Chondrocyte (in vitro differentiated cells): ENCODE measurements at regions not wholly inside any gene's neighbourhood (a gene's known extent, or its start where the extent isn't known, plus 50 kb on each side); places are given as distances from the start of the nearest gene placed in this dataset.

ENCODE experiments used
- DNase-seq: peaks from one replicate; pipeline ENCODE4 v3.0.0; 2021; ENCODE audit warnings: mixed read lengths, low spot score
- H3K27ac Mint-ChIP-seq: one replicate; pipeline ENCODE4 v1.8.0; 2021; ENCODE audit warnings: mild to moderate bottlenecking, moderate library complexity, mixed read lengths; ENCODE audit not compliant: unreplicated experiment
- H3K27me3 Mint-ChIP-seq: 2 replicates; pipeline ENCODE4 v1.8.0; 2021; ENCODE audit warnings: low read depth, mixed read lengths
- H3K36me3 Mint-ChIP-seq: 2 replicates; pipeline ENCODE4 v1.8.0; 2021; ENCODE audit warnings: low read depth, mixed read lengths
- H3K4me1 Mint-ChIP-seq: 2 replicates; pipeline ENCODE4 v1.8.0; 2021; ENCODE audit warnings: low read depth, mild to moderate bottlenecking, mixed read lengths
- H3K4me3 Mint-ChIP-seq: one replicate; pipeline ENCODE4 v1.8.0; 2021; ENCODE audit warnings: mild to moderate bottlenecking, moderate library complexity, mixed read lengths; ENCODE audit not compliant: unreplicated experiment
- H3K9me3 Mint-ChIP-seq: 2 replicates; pipeline ENCODE4 v1.8.0; 2021; ENCODE audit warnings: low read depth, mixed read lengths
- TF ChIP-seq, protein P1 (sequence below): fragments of 200-600 bp; sonication (generic); IDR thresholded peaks from 2 replicates; pipeline ENCODE4 v1.5.0; 2021; ENCODE audit warnings: antibody characterized with exemption, mild to moderate bottlenecking, moderate library complexity

- Mint-ChIP-seq H3K4me1 (no peaks in the 10 kb centered on the region), H3K4me3 (no peak overlapping the region), H3K27me3 (peaks cover 4% of the 10 kb centered on the region), H3K9me3 (no peaks in the 10 kb centered on the region), H3K36me3 (no peaks in the 10 kb centered on the region), H3K27ac (no peak overlapping the region)
- TF ChIP-seq, protein P1, sequence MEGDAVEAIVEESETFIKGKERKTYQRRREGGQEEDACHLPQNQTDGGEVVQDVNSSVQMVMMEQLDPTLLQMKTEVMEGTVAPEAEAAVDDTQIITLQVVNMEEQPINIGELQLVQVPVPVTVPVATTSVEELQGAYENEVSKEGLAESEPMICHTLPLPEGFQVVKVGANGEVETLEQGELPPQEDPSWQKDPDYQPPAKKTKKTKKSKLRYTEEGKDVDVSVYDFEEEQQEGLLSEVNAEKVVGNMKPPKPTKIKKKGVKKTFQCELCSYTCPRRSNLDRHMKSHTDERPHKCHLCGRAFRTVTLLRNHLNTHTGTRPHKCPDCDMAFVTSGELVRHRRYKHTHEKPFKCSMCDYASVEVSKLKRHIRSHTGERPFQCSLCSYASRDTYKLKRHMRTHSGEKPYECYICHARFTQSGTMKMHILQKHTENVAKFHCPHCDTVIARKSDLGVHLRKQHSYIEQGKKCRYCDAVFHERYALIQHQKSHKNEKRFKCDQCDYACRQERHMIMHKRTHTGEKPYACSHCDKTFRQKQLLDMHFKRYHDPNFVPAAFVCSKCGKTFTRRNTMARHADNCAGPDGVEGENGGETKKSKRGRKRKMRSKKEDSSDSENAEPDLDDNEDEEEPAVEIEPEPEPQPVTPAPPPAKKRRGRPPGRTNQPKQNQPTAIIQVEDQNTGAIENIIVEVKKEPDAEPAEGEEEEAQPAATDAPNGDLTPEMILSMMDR = no peak
- no peak for DNase-seq
These were observed 78.0 kb downstream of the KCNF1 start for GRCh38 chr2:10989782-10990181.

GRCh38 chr2:10990561-10991111 is 78.9 kb downstream of the KCNF1 start:
- no peak for DNase-seq
- Mint-ChIP-seq H3K36me3 (no peaks in the 10 kb centered on the region), H3K9me3 (no peaks in the 10 kb centered on the region), H3K27ac (no peak overlapping the region), H3K4me1 (no peaks in the 10 kb centered on the region), H3K27me3 (peaks cover 7% of the 10 kb centered on the region), H3K4me3 (no peak overlapping the region)
- TF ChIP-seq, protein P1 = no peak

DNA sequence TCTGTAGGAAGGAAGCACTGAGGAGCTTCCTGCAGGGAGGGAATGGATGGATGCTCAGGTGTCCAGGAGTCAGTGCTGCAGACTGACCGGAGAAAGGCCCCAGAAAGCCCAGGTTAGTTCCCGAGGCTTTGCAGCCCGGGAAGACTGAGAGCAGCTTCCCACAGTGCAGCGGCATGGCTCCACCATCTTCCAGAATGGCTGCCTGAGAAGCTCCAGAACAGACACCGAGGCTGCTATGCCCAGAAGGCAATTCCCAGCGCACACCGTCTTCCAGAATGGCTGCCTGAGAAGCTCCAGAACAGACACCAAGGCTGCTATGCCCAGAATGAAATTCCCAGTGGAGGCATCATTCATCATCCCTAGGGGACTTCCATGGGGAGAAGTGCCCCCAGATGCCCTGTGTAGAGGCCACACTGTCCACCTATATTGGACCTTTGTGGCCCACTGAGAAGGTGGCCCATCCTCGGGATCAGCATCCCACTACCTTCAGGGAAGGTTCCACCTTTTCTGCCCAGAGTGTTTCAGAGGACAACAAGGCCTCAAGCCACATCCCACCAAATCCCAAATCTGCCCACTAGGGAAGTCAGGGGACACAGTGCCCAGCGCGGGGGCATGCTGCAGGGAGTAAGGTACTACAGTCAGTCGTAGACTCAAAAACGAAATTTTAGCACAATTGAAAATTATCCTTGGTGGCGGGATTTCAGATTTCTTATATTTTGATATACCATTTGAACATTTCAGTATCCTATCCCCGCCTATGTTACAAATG is 80.5 kb downstream of the KCNF1 start:
- no peaks in the 10 kb centered on the region for H3K4me1 Mint-ChIP-seq
- no peaks in the 10 kb centered on the region for H3K9me3 Mint-ChIP-seq
- H3K27ac Mint-ChIP-seq = no peak overlapping the region
- no peak overlapping the region for H3K4me3 Mint-ChIP-seq
- no peaks in the 10 kb centered on the region for H3K36me3 Mint-ChIP-seq
- H3K27me3 Mint-ChIP-seq = peaks cover 7% of the 10 kb centered on the region
- DNase-seq = no peak
- TF ChIP-seq, protein P1 = no peak

DNA sequence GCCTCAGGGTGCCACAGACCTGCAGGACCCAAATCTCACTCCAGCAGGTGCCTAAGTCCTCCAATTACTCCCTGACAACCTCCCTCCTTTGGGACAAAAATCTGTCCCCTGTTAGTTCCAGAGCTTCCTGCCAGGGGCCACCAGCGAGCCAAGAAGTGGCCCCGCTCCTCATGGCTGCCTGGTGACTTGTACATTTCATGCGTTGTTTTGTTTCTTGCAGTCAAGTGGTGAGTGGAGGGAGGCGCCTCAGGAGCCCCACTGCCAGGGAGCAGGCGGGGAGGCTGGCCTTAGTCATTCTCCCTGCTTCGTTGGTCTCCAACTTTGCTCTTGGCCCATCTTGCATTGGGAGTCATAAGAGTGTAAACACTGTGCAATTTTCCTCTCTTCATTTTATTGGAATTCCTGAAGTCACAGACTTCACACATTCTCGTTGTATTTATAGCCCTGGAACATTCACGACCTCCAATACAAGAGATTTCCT is 81.3 kb downstream of the KCNF1 start:
- Mint-ChIP-seq H3K27me3 (peaks cover 7% of the 10 kb centered on the region), H3K27ac (no peak overlapping the region), H3K36me3 (no peaks in the 10 kb centered on the region), H3K4me3 (no peak overlapping the region), H3K4me1 (no peaks in the 10 kb centered on the region), H3K9me3 (no peaks in the 10 kb centered on the region)
- DNase-seq = no peak
- TF ChIP-seq, protein P1 = no peak

DNA sequence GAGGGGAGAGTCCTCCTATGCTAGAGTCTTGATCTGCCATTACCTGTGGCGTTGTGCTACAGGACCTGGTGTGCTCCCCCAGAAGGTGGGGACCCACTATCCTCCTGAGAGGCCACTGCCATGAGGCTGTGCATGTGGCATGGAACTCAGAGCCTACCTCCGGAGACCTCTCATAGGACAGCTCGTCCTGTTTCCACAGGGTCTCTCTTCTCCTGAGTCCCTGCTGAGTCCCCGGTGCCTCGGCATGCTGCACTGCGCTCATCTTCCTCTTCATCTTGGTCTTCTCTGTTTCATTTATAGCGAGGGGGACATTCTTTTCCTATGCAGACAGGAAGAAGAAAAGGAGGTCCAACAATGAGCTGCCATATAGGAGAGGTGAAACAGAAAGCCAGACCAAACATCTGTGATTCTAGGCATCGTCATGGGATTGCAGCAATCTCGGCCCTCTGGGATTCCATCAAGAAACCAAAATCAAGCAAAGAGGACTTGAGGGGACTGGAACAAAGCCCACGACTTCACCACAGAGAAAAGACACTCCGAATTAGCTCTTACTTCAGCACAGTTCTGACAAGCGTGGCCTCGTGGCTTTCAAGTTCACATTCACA is 83.7 kb downstream of the KCNF1 start:
- Mint-ChIP-seq H3K4me1 (no peaks in the 10 kb centered on the region), H3K9me3 (no peaks in the 10 kb centered on the region), H3K36me3 (no peaks in the 10 kb centered on the region), H3K4me3 (no peak overlapping the region), H3K27me3 (peaks cover 7% of the 10 kb centered on the region), H3K27ac (no peak overlapping the region)
- TF ChIP-seq, protein P1 = no peak
- no peak for DNase-seq
